Central memory CD4-positive, alpha-beta T cell (primary cell): ENCODE measurements at regions not wholly inside any gene's neighbourhood (a gene's known extent, or its start where the extent isn't known, plus 50 kb on each side); places are given as distances from the start of the nearest gene placed in this dataset.

ENCODE experiments used
- DNase-seq: peaks from one replicate; pipeline ENCODE4 v3.0.0; 2022

- DNase-seq = no peak
Measured at GRCh38 chr2:226155093-226155875, 644.3 kb downstream of the IRS1 start.

GRCh38 chr2:226154610-226155009, 645.0 kb downstream of the IRS1 start:
- no peak for DNase-seq

- no peak for DNase-seq
Measured at GRCh38 chr2:226153553-226153952, 646.1 kb downstream of the IRS1 start.

GRCh38 chr2:226151157-226151556, 648.5 kb downstream of the IRS1 start:
- DNase-seq = no peak

- no peak for DNase-seq
Measured at GRCh38 chr2:226143091-226143490, 656.5 kb downstream of the IRS1 start.

- DNase-seq = no peak
Measured at GRCh38 chr2:226142463-226142862, 657.2 kb downstream of the IRS1 start.

- DNase-seq = no peak
Measured at GRCh38 chr2:226140594-226140993, 659.0 kb downstream of the IRS1 start.

- no peak for DNase-seq
Measured at GRCh38 chr2:226139759-226140158, 659.9 kb downstream of the IRS1 start.

GRCh38 chr2:226137201-226137811, 662.3 kb downstream of the IRS1 start:
- DNase-seq = no peak

GRCh38 chr2:226136739-226137138, 662.9 kb downstream of the IRS1 start:
- DNase-seq = no peak

GRCh38 chr2:226135861-226136548, 663.6 kb downstream of the IRS1 start:
- DNase-seq = no peak

GRCh38 chr2:226132323-226133215, 667.1 kb downstream of the IRS1 start:
- DNase-seq = no peak

GRCh38 chr2:226131299-226131784, 668.3 kb downstream of the IRS1 start:
- DNase-seq = no peak

- DNase-seq = no peak
Measured at GRCh38 chr2:226130192-226130591, 669.4 kb downstream of the IRS1 start.

- DNase-seq = no peak
Measured at GRCh38 chr2:226127682-226128081, 671.9 kb downstream of the IRS1 start.

GRCh38 chr2:226126104-226126503, 673.5 kb downstream of the IRS1 start:
- no peak for DNase-seq

GRCh38 chr2:226125176-226125883, 674.3 kb downstream of the IRS1 start:
- DNase-seq = no peak

GRCh38 chr2:226124548-226125011, 675.0 kb downstream of the IRS1 start:
- no peak for DNase-seq

- no peak for DNase-seq
Measured at GRCh38 chr2:226123300-226123699, 676.3 kb downstream of the IRS1 start.

GRCh38 chr2:226122041-226122440, 677.6 kb downstream of the IRS1 start:
- DNase-seq = no peak

- no peak for DNase-seq
Measured at GRCh38 chr2:226121046-226121738, 678.4 kb downstream of the IRS1 start.
